Activated CD4-positive, alpha-beta memory T cell treated with anti-CD3 and anti-CD28 coated beads, Interleukin-2, amount 10 ng/mL, durations not matched to agents 7 days and 5 days (primary cell): ENCODE measurements at regions not wholly inside any gene's neighbourhood (a gene's known extent, or its start where the extent isn't known, plus 50 kb on each side); places are given as distances from the start of the nearest gene placed in this dataset.
"Not testable (repeated sequence)": the region's sequence is repeated elsewhere in the genome, so short reads cannot be mapped to it uniquely, and the experiment has no call there.

Source experiments
- CTCF ChIA-PET: fragments of 350-600 bp; sonication (Branson Sonifier 250); formaldehyde crosslinking; loops from one replicate; lab custom pipeline; 2021; ENCODE audit warnings: antibody characterized with exemption, inconsistent platforms; lab: Charles Lee
- POLR2A ChIA-PET: fragments of 350-600 bp; sonication (Branson Sonifier 250); formaldehyde crosslinking; loops from one replicate; lab custom pipeline; 2021; ENCODE audit warnings: antibody characterized with exemption; lab: Charles Lee
- DNase-seq: peaks from one replicate; pipeline ENCODE4 v3.0.0-alpha.2; 2020
- H3K27ac Mint-ChIP-seq: one replicate; pipeline ENCODE4 v1.8.0; 2021; ENCODE audit warnings: mild to moderate bottlenecking, mixed read lengths
- H3K27me3 Mint-ChIP-seq: one replicate; pipeline ENCODE4 v1.8.0; 2021; ENCODE audit warnings: mixed read lengths
- H3K36me3 Mint-ChIP-seq: one replicate; pipeline ENCODE4 v1.8.0; 2021; ENCODE audit warnings: low read depth, mixed read lengths
- H3K4me1 Mint-ChIP-seq: one replicate; pipeline ENCODE4 v1.8.0; 2021; ENCODE audit warnings: mixed read lengths
- H3K4me3 Mint-ChIP-seq: one replicate; pipeline ENCODE4 v1.8.0; 2021; ENCODE audit warnings: mild to moderate bottlenecking, mixed read lengths
- H3K9me3 Mint-ChIP-seq: one replicate; pipeline ENCODE4 v1.8.0; 2021; ENCODE audit warnings: mixed read lengths

DNA sequence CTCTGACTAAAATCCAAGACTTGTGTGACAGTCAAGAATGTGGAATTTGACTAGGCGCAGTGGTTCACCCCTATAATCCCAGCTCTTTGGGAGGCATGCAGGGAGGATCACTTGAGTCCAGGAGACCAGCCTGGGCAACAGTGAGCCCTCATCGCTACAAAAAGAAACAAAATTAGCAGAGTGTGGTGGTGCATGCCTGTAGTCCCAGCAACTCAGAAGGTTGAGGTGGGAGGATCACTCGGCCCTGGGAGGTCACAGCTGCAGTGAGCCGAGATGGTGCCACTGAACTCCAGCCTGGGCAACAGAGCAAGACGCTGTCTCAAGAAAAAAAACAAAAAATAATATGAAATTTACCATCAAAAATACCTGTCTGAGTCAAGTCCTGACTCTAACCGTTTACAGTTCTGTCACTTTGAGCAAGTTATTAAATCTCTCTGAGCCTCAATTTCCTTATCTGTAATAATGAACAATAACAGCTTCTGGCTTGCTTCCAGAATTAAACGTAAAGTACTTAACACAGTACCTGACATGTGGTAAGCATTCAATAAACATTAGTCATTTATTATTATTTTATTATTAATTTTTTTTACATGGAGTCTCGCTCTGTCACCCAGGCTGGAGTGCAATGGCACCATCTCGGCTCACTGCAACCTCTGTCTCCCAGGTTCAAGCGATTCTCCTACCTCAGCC, 204.6 kb upstream of the TSC22D1 start:
- no peak overlapping the region for H3K4me3 Mint-ChIP-seq
- ChIA-PET POLR2A (no interaction called here), CTCF (no interaction called here)

DNA sequence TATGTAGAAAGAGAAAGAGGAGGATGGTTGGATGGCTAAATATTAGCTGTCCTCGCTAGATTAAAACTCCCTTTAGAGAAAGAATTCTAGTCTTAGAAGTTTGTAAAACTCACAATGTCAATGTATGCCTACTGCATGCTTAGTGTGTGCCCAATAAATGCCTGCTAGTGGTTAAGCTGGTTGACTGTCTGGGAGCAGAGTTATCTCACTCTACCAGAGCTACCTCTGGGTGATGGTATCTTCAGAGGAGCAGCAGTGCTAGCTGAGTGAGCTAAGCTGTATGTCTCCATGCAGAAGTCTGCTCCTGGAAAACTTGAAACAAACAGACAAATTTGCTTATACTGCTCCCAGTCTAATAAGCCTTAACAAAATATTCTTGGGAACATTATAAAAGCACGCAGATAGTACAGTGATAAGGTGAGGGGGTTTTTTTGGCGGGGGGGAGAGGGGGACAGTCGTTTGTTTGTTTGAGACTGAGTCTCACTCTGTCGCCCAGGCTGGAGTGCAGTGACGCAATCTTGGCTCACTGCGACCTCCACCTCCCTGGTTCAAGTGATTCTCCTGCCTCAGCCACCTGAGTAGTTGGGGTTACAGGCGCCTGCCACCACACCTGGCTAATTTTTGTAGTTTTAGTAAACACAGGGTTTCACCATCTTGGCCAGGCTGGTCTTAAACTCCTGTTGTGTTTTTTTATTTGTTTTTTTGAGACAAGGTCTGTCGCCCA, 202.8 kb upstream of the TSC22D1 start:
- Mint-ChIP-seq H3K27ac (no peak overlapping the region), H3K4me1 (no peaks in the 10 kb centered on the region), H3K9me3 (no peaks in the 10 kb centered on the region), H3K36me3 (no peaks in the 10 kb centered on the region), H3K27me3 (peaks cover 10% of the 10 kb centered on the region), H3K4me3 (no peak overlapping the region)
- CTCF ChIA-PET, result no interaction called here
- DNase-seq, result no peak
- POLR2A ChIA-PET, result no interaction called here

More for the DNA sequence above, 204.6 kb upstream of the TSC22D1 start:
- DNase-seq, result no peak
- Mint-ChIP-seq H3K36me3 (no peaks in the 10 kb centered on the region), H3K9me3 (no peaks in the 10 kb centered on the region), H3K4me1 (no peaks in the 10 kb centered on the region), H3K27ac (no peak overlapping the region), H3K27me3 (peaks cover 4% of the 10 kb centered on the region)

GRCh38 chr13:44775290-44775689, 199.2 kb upstream of the TSC22D1 start:
- H3K27me3 Mint-ChIP-seq, result peaks cover 12% of the 10 kb centered on the region
- POLR2A ChIA-PET, result not testable (repeated sequence)

GRCh38 chr13:44770951-44771350, 194.8 kb upstream of the TSC22D1 start:
- CTCF ChIA-PET, result interaction anchor here (0.7 kb wide), 1 partner anchor 11 kb away, joined by 5 read pairs; no protein-coding TSS in a partner anchor

More at GRCh38 chr13:44775290-44775689, 199.2 kb upstream of the TSC22D1 start:
- H3K9me3 Mint-ChIP-seq, H3K36me3 Mint-ChIP-seq, H3K27ac Mint-ChIP-seq, CTCF ChIA-PET, H3K4me1 Mint-ChIP-seq, DNase-seq, H3K4me3 Mint-ChIP-seq: not testable (repeated sequence)

DNA sequence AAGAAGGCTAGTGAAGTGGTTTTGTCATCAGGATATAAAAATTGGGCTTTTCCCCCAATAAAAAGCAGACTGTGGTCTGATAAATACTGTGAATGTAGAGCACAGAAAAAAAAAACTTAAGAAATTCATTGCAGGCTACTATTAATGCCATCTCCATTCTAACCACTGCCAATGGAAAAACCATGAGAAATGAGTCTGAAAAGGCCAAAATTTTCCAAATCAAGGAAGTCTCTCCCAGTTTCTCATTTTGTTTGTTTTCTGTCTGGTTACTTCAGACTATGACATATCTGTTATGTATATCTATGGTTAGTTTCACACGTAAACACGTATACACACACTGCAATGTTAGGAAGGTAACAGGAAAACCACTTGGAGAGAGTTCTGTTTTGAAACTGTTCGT, 193.6 kb upstream of the TSC22D1 start:
- Mint-ChIP-seq H3K4me3 (no peak overlapping the region), H3K4me1 (peaks cover 27% of the 10 kb centered on the region), H3K27ac (no peak overlapping the region), H3K36me3 (no peaks in the 10 kb centered on the region), H3K9me3 (no peaks in the 10 kb centered on the region), H3K27me3 (peaks cover 6% of the 10 kb centered on the region)
- POLR2A ChIA-PET, result no interaction called here
- CTCF ChIA-PET, result no interaction called here
- no peak for DNase-seq

More at GRCh38 chr13:44770951-44771350, 194.8 kb upstream of the TSC22D1 start:
- H3K27ac Mint-ChIP-seq, result no peak overlapping the region
- H3K4me1 Mint-ChIP-seq, result peaks cover 27% of the 10 kb centered on the region
- DNase-seq, result no peak
- POLR2A ChIA-PET, result no interaction called here
- peaks cover 10% of the 10 kb centered on the region for H3K27me3 Mint-ChIP-seq
- no peaks in the 10 kb centered on the region for H3K36me3 Mint-ChIP-seq
- H3K4me3 Mint-ChIP-seq, result no peak overlapping the region
- no peaks in the 10 kb centered on the region for H3K9me3 Mint-ChIP-seq

DNA sequence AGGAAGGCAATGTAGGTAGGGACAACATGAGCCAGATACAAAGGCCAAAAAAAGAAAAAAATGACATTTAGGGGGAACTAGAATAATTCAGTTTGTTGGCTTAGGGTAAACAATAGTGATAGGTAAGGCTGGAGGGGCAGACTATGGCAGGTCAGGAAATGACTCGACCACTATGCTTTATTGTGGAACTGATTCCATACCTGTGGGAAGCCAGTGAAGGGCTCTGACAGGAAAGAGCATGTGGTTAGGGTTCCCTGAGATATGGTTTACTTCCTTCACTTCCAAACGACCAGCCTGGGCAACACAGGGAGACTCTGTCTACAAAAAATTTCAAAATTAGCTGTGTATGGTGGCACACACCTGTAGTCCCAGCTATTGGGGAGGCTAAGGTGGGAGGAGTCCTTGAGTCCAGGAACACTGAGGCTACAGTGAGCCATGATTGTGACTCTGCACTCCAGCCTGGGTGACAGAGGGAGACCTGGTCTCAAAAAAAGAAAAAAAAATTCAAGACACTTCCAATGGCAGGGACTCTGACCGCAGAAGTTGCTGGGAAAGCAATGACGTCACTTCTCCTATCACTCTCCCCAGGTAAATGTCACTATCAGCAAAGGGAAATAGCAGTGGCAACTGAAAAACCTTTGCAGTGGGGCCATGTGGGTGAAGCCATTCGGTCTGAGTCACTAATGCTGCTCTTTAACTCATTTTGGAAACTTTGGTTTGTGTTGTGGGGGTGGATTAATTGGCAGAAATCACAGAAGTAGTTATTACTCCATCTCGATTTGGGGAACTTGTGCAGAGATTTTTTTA, 192.8 kb upstream of the TSC22D1 start:
- H3K27me3 Mint-ChIP-seq, result peaks cover 2% of the 10 kb centered on the region
- no peak for DNase-seq
- no peaks in the 10 kb centered on the region for H3K36me3 Mint-ChIP-seq
- no peaks in the 10 kb centered on the region for H3K9me3 Mint-ChIP-seq
- ChIA-PET POLR2A (no interaction called here), CTCF (no interaction called here)
- no peak overlapping the region for H3K4me3 Mint-ChIP-seq
- H3K4me1 Mint-ChIP-seq, result peaks cover 27% of the 10 kb centered on the region
- peak overlapping the region; percentile 59 for H3K27ac Mint-ChIP-seq

- Mint-ChIP-seq H3K27me3 (peaks cover under 1% of the 10 kb centered on the region), H3K36me3 (no peaks in the 10 kb centered on the region), H3K27ac (peak overlapping the region; percentile 59), H3K4me1 (peaks cover 27% of the 10 kb centered on the region), H3K4me3 (no peak overlapping the region), H3K9me3 (no peaks in the 10 kb centered on the region)
- DNase-seq, result peak; percentile 49
- ChIA-PET POLR2A (no interaction called here), CTCF (no interaction called here)
Observed at GRCh38 chr13:44768239-44768638, 192.1 kb upstream of the TSC22D1 start.

GRCh38 chr13:44765001-44765471, 188.9 kb upstream of the TSC22D1 start:
- no peaks in the 10 kb centered on the region for H3K36me3 Mint-ChIP-seq
- POLR2A ChIA-PET, result interaction anchor here (0.7 kb wide), 1 partner anchor 540 kb away, joined by 3 read pairs; no protein-coding TSS in a partner anchor
- no peak overlapping the region for H3K27ac Mint-ChIP-seq
- CTCF ChIA-PET, result interaction anchor here (0.7 kb wide), 1 partner anchor 8 kb away, joined by 3 read pairs; no protein-coding TSS in a partner anchor
- DNase-seq, result no peak
- H3K27me3 Mint-ChIP-seq, result no peaks in the 10 kb centered on the region
- H3K9me3 Mint-ChIP-seq, result no peaks in the 10 kb centered on the region
- H3K4me1 Mint-ChIP-seq, result peaks cover 24% of the 10 kb centered on the region
- no peak overlapping the region for H3K4me3 Mint-ChIP-seq

DNA sequence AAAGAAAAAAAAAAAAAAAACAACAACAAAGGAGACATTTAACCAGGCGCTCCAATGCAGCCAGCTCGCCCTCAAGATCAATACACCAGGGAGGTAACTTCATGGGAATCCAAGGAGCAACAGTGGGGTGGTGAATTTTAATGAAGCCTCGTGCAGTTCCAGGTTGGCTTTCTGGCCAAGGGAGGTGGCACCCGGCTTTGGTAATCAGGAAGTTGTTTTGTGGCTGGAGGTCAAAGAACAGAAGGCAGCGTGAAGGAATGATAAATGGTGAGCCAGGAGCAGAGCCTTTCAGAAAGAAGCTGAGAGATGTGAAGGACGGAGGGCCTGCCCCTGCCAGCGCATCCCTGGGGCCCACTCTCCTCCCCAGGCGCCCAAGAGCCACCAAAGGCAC, 188.2 kb upstream of the TSC22D1 start:
- ChIA-PET CTCF (no interaction called here), POLR2A (no interaction called here)
- no peak for DNase-seq
- H3K27ac Mint-ChIP-seq, result no peak overlapping the region
- H3K27me3 Mint-ChIP-seq, result no peaks in the 10 kb centered on the region
- H3K4me3 Mint-ChIP-seq, result no peak overlapping the region
- H3K4me1 Mint-ChIP-seq, result peaks cover 16% of the 10 kb centered on the region
- no peaks in the 10 kb centered on the region for H3K36me3 Mint-ChIP-seq
- H3K9me3 Mint-ChIP-seq, result no peaks in the 10 kb centered on the region

GRCh38 chr13:44763615-44764301, 187.6 kb upstream of the TSC22D1 start:
- Mint-ChIP-seq H3K4me3 (no peak overlapping the region), H3K36me3 (no peaks in the 10 kb centered on the region), H3K27me3 (no peaks in the 10 kb centered on the region), H3K4me1 (peaks cover 13% of the 10 kb centered on the region), H3K27ac (no peak overlapping the region), H3K9me3 (no peaks in the 10 kb centered on the region)
- ChIA-PET CTCF (no interaction called here), POLR2A (no interaction called here)
- no peak for DNase-seq

DNA sequence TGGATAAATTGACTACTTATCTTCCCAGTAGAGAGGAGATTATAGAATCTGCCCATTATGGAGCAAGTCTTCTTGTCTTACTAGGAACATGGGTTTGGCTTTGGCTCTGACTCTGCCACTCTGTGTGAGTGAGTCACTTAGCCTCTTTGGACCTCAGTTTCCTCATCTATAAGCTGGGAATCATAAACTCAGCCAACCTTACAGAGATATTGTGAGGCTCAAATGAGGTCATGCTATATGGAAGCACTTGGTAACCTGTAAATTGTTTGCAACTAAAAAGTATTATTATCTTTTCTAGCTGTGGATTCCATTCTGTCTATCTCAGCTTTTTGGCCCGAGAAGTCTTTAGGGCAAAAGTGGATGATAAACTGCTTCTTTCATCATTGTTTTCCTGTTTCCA, 186.8 kb upstream of the TSC22D1 start:
- Mint-ChIP-seq H3K9me3 (no peaks in the 10 kb centered on the region), H3K27me3 (no peaks in the 10 kb centered on the region), H3K4me3 (no peak overlapping the region), H3K4me1 (peaks cover 8% of the 10 kb centered on the region), H3K27ac (no peak overlapping the region), H3K36me3 (no peaks in the 10 kb centered on the region)
- ChIA-PET POLR2A (no interaction called here), CTCF (no interaction called here)
- no peak for DNase-seq

DNA sequence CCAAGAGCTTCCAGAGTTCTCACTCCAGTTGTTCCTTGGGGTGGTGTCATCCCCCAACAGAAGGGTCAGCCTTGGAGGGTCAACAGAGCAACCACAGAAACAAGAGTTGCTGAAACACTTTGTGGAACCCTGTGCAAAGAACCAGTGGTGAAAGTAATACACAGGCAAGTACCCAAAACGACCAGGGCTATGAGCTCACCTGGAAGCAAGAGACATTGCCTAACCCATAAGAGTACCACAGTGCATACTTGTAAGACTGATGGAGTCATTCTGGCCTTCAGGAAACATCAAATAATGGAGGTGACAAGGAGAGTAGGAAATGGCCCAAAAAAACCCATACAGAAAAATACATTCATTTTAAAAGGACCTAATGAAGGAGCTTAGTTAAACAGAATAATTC, 184.3 kb upstream of the TSC22D1 start:
- no peak overlapping the region for H3K4me3 Mint-ChIP-seq
- CTCF ChIA-PET, result interaction anchor here (0.9 kb wide), 1 partner anchor 10 kb away, joined by 5 read pairs; no protein-coding TSS in a partner anchor
- POLR2A ChIA-PET, result no interaction called here
- peaks cover 6% of the 10 kb centered on the region for H3K4me1 Mint-ChIP-seq
- H3K9me3 Mint-ChIP-seq, result no peaks in the 10 kb centered on the region
- H3K27me3 Mint-ChIP-seq, result peaks cover 2% of the 10 kb centered on the region
- H3K36me3 Mint-ChIP-seq, result no peaks in the 10 kb centered on the region
- no peak for DNase-seq
- H3K27ac Mint-ChIP-seq, result no peak overlapping the region
